Hepatocyte (in vitro differentiated cells): ENCODE measurements at regions not wholly inside any gene's neighbourhood (a gene's known extent, or its start where the extent isn't known, plus 50 kb on each side); places are given as distances from the start of the nearest gene placed in this dataset.

Experiments used
- DNase-seq: peaks from one replicate; pipeline ENCODE4 v3.0.0-alpha.2; 2016; ENCODE audit warnings: low spot score
- H2AFZ ChIP-seq: fragments of 200-600 bp; sonication (generic); 2 replicates; pipeline ENCODE4 v1.6.0; 2016; ENCODE audit warnings: antibody characterized with exemption, mild to moderate bottlenecking
- H3K27ac ChIP-seq: fragments of 200-600 bp; sonication (generic); 2 replicates; pipeline ENCODE4 v1.5.1; 2016; ENCODE audit warnings: mild to moderate bottlenecking
- H3K27me3 ChIP-seq: fragments of 200-600 bp; sonication (generic); 2 replicates; pipeline ENCODE4 v1.6.1; 2016
- H3K36me3 ChIP-seq: fragments of 200-600 bp; sonication (generic); replicated peaks from 2 replicates; pipeline ENCODE4 v1.5.1; 2016; ENCODE audit warnings: low read depth; ENCODE audit not compliant: insufficient read depth
- H3K4me1 ChIP-seq: fragments of 200-600 bp; sonication (generic); 2 replicates; pipeline ENCODE4 v1.5.1; 2016; ENCODE audit warnings: mild to moderate bottlenecking, moderate library complexity; ENCODE audit not compliant: insufficient read depth
- H3K4me2 ChIP-seq: fragments of 200-600 bp; sonication (generic); 2 replicates; pipeline ENCODE4 v1.6.0; 2016
- H3K4me3 ChIP-seq: fragments of 200-600 bp; sonication (generic); 2 replicates; pipeline ENCODE4 v1.5.1; 2016; ENCODE audit warnings: mild to moderate bottlenecking
- H3K79me2 ChIP-seq: fragments of 200-600 bp; sonication (generic); 2 replicates; pipeline ENCODE4 v1.6.0; 2017; ENCODE audit warnings: mild to moderate bottlenecking
- H3K9me2 ChIP-seq: fragments of 200-600 bp; sonication (generic); replicated peaks from 2 replicates; pipeline ENCODE4 v1.6.0; 2017; ENCODE audit warnings: mild to moderate bottlenecking; ENCODE audit not compliant: insufficient read depth
- H3K9me3 ChIP-seq: fragments of 200-600 bp; sonication (generic); 2 replicates; pipeline ENCODE4 v1.5.1; 2016; ENCODE audit warnings: low read depth, mild to moderate bottlenecking
- H4K20me1 ChIP-seq: fragments of 200-600 bp; sonication (generic); 2 replicates; pipeline ENCODE4 v1.6.0; 2016; ENCODE audit warnings: mild to moderate bottlenecking; ENCODE audit not compliant: insufficient read depth, poor library complexity, severe bottlenecking
- CTCF ChIP-seq: fragments of 200-600 bp; sonication (generic); IDR thresholded peaks from 2 replicates; pipeline ENCODE4 v1.5.1; 2016; ENCODE audit warnings: antibody characterized with exemption, mild to moderate bottlenecking; ENCODE audit not compliant: poor library complexity
- EZH2 ChIP-seq: fragments of 200-600 bp; sonication (generic); IDR thresholded peaks from 2 replicates; pipeline ENCODE4 v1.6.1; 2016; ENCODE audit warnings: antibody characterized with exemption, mild to moderate bottlenecking, borderline replicate concordance
- EZH2phosphoT487 ChIP-seq: fragments of 200-600 bp; sonication (generic); IDR thresholded peaks from one replicate; pipeline ENCODE4 v1.6.1; 2018; ENCODE audit warnings: antibody characterized with exemption, mild to moderate bottlenecking, low read depth, moderate library complexity; ENCODE audit not compliant: unreplicated experiment, severe bottlenecking
- WGBS: methylation state at CpG from one replicate; pipeline ENCODE4 v1.1.6; 2016; ENCODE audit warnings: low lambda C conversion rate; ENCODE audit errors: missing lambda C conversion rate; 5-methylcytosine and 5-hydroxymethylcytosine counted together

GRCh38 chr10:75331081-75331480 is 70.5 kb downstream of the ZNF503 start:
- Histone ChIP-seq H3K27me3 (no peaks in the 10 kb centered on the region), H2AFZ (no peak overlapping the region), H3K79me2 (no peaks in the 10 kb centered on the region), H3K4me1 (no peaks in the 10 kb centered on the region), H3K4me3 (no peak overlapping the region), H3K4me2 (no peak overlapping the region), H3K27ac (no peak overlapping the region), H4K20me1 (no peaks in the 10 kb centered on the region), H3K36me3 (no peaks in the 10 kb centered on the region), H3K9me2 (no peaks in the 10 kb centered on the region), H3K9me3 (no peaks in the 10 kb centered on the region)
- TF ChIP-seq CTCF (no peak), EZH2 (no peak), EZH2phosphoT487 (no peak)
- no peak for DNase-seq
- 96% methylated on average over 1 of the region's 1 CpG for WGBS

GRCh38 chr10:75329190-75329745 is 72.3 kb downstream of the ZNF503 start:
- 65% methylated on average over 2 of the region's 2 CpGs for WGBS
- H4K20me1 ChIP-seq, result no peaks in the 10 kb centered on the region
- no peaks in the 10 kb centered on the region for H3K9me3 ChIP-seq

GRCh38 chr10:75326306-75326705 is 75.3 kb downstream of the ZNF503 start:
- no peaks in the 10 kb centered on the region for H3K36me3 ChIP-seq
- no peaks in the 10 kb centered on the region for H3K9me2 ChIP-seq
- peaks cover 3% of the 10 kb centered on the region for H3K27me3 ChIP-seq
- TF ChIP-seq CTCF (no peak), EZH2 (no peak), EZH2phosphoT487 (no peak)
- H3K4me1 ChIP-seq, result no peaks in the 10 kb centered on the region
- no peak overlapping the region for H3K4me3 ChIP-seq
- H3K27ac ChIP-seq, result no peak overlapping the region
- no peaks in the 10 kb centered on the region for H3K9me3 ChIP-seq
- DNase-seq, result no peak
- no peaks in the 10 kb centered on the region for H4K20me1 ChIP-seq
- H3K4me2 ChIP-seq, result no peak overlapping the region
- H2AFZ ChIP-seq, result no peak overlapping the region
- no peaks in the 10 kb centered on the region for H3K79me2 ChIP-seq

More at GRCh38 chr10:75329190-75329745, 72.3 kb downstream of the ZNF503 start:
- Histone ChIP-seq H3K36me3 (no peaks in the 10 kb centered on the region), H3K9me2 (no peaks in the 10 kb centered on the region), H3K79me2 (no peaks in the 10 kb centered on the region), H2AFZ (no peak overlapping the region), H3K4me1 (no peaks in the 10 kb centered on the region), H3K4me2 (no peak overlapping the region), H3K27ac (no peak overlapping the region), H3K27me3 (peaks cover 3% of the 10 kb centered on the region), H3K4me3 (no peak overlapping the region)
- no peak for DNase-seq
- no peak for TF ChIP-seq EZH2
- no peak for TF ChIP-seq CTCF
- TF ChIP-seq EZH2phosphoT487, result no peak

- no peak for DNase-seq
- H3K4me1 ChIP-seq, result no peaks in the 10 kb centered on the region
- H2AFZ ChIP-seq, result no peak overlapping the region
- no peak overlapping the region for H3K4me3 ChIP-seq
- no peak overlapping the region for H3K4me2 ChIP-seq
- no peaks in the 10 kb centered on the region for H3K9me2 ChIP-seq
- H3K27me3 ChIP-seq, result no peaks in the 10 kb centered on the region
- peaks cover 8% of the 10 kb centered on the region for H3K9me3 ChIP-seq
- H3K79me2 ChIP-seq, result no peaks in the 10 kb centered on the region
- H3K36me3 ChIP-seq, result no peaks in the 10 kb centered on the region
- no peak for TF ChIP-seq EZH2
- H3K27ac ChIP-seq, result no peak overlapping the region
- no peaks in the 10 kb centered on the region for H4K20me1 ChIP-seq
Observed at GRCh38 chr10:75319274-75319673, 82.3 kb downstream of the ZNF503 start.
